ENCODE measurements at regions not wholly inside any gene's neighbourhood (a gene's known extent, or its start where the extent isn't known, plus 50 kb on each side); places are given as distances from the start of the nearest gene placed in this dataset.

DNA sequence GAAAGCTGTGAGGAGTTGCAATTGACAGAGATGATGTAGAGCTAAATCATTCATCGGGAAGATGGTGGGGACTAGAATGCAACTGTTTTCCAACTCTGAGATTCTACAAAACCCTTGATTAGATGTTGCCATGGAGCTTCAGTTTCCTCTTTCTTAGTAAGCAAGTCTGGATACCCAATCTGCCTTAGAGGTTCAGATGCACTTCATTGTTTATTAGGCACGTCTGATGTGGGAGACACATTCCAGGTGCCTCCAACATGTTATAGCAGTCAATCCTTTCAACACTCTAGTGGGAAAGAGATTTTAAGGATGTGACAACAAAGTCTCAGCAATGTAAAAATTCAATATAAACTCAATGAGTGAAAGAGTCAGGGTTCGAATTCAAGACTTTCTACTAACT is 291.3 kb upstream of the PHYHIPL start:
- TF ChIP-seq, protein P1, sequence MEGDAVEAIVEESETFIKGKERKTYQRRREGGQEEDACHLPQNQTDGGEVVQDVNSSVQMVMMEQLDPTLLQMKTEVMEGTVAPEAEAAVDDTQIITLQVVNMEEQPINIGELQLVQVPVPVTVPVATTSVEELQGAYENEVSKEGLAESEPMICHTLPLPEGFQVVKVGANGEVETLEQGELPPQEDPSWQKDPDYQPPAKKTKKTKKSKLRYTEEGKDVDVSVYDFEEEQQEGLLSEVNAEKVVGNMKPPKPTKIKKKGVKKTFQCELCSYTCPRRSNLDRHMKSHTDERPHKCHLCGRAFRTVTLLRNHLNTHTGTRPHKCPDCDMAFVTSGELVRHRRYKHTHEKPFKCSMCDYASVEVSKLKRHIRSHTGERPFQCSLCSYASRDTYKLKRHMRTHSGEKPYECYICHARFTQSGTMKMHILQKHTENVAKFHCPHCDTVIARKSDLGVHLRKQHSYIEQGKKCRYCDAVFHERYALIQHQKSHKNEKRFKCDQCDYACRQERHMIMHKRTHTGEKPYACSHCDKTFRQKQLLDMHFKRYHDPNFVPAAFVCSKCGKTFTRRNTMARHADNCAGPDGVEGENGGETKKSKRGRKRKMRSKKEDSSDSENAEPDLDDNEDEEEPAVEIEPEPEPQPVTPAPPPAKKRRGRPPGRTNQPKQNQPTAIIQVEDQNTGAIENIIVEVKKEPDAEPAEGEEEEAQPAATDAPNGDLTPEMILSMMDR (IDR thresholded peaks at IDR 0.05), result no peak
- TF ChIP-seq EP300 (IDR thresholded peaks at IDR 0.05), result no peak
